Naive thymus-derived CD8-positive, alpha-beta T cell (primary cell): ENCODE measurements at regions not wholly inside any gene's neighbourhood (a gene's known extent, or its start where the extent isn't known, plus 50 kb on each side); places are given as distances from the start of the nearest gene placed in this dataset.
"Not testable (repeated sequence)": the region's sequence is repeated elsewhere in the genome, so short reads cannot be mapped to it uniquely, and the experiment has no call there.

ENCODE experiments used
- ATAC-seq, 2 donors: fragments of 150-1000 bp; cut with Tn5 transposase in 1 of 2; sonication (Bioruptor Pico), chemical (Tn5 transposase) in 1 of 2; 1 replicate in 1 of 2; 2 replicates in 1 of 2; pipeline ENCODE4 v1.10.0; 2021; ENCODE audit warnings: mild to moderate bottlenecking in 2 of 2, moderate library complexity in 2 of 2
- POLR2A ChIA-PET: fragments of 350-600 bp; sonication (Branson Sonifier 250); formaldehyde crosslinking; loops from one replicate; lab custom pipeline; 2021; ENCODE audit warnings: antibody characterized with exemption; lab: Charles Lee
- DNase-seq, 10 donors: peaks; one replicate each; pipeline versions ENCODE4 v3.0.0 to v3.0.0-alpha.2; 2020 to 2022
- H3K27ac Mint-ChIP-seq, 10 donors: one replicate each; pipeline ENCODE4 v1.8.0; 2020 to 2022; ENCODE audit warnings: mild to moderate bottlenecking in 10 of 10, mixed read lengths in 10 of 10, moderate library complexity in 4 of 10, inconsistent platforms in 1 of 10
- H3K27me3 Mint-ChIP-seq, 5 donors: one replicate each; pipeline ENCODE4 v1.8.0; 2021 to 2022; ENCODE audit warnings: mixed read lengths in 5 of 5
- H3K36me3 Mint-ChIP-seq, 3 donors: one replicate each; pipeline ENCODE4 v1.8.0; 2020 to 2022; ENCODE audit warnings: mixed read lengths in 3 of 3, mild to moderate bottlenecking in 2 of 3, inconsistent platforms in 1 of 3
- H3K4me1 Mint-ChIP-seq, 4 donors: one replicate each; pipeline ENCODE4 v1.8.0; 2021 to 2022; ENCODE audit warnings: mixed read lengths in 4 of 4
- H3K4me3 Mint-ChIP-seq, 10 donors: one replicate each; pipeline ENCODE4 v1.8.0; 2020 to 2022; ENCODE audit warnings: mild to moderate bottlenecking in 10 of 10, mixed read lengths in 10 of 10, moderate library complexity in 6 of 10, inconsistent platforms in 1 of 10
- H3K9me3 Mint-ChIP-seq, 9 donors: one replicate each; pipeline ENCODE4 v1.8.0; 2020 to 2022; ENCODE audit warnings: mixed read lengths in 9 of 9, mild to moderate bottlenecking in 3 of 9, inconsistent platforms in 1 of 9, moderate library complexity in 1 of 9

GRCh38 chr4:160373911-160374310, 1271.0 kb downstream of the RAPGEF2 start:
- no peak for DNase-seq

GRCh38 chr4:160375772-160376452, 1273.0 kb downstream of the RAPGEF2 start:
- H3K9me3 Mint-ChIP-seq = peaks cover 0 to 8% (median 3%) of the 10 kb centered on the region in 9 donors
- no peak for ATAC-seq
- no peaks in the 10 kb centered on the region for H3K4me1 Mint-ChIP-seq
- no peak for DNase-seq
- no peak overlapping the region for H3K4me3 Mint-ChIP-seq
- no peaks in the 10 kb centered on the region for H3K36me3 Mint-ChIP-seq
- no peak overlapping the region for H3K27ac Mint-ChIP-seq
- H3K27me3 Mint-ChIP-seq = no peaks in the 10 kb centered on the region
- POLR2A ChIA-PET = no interaction called here

More at GRCh38 chr4:160373911-160374310, 1271.0 kb downstream of the RAPGEF2 start:
- H3K9me3 Mint-ChIP-seq = peaks cover 0 to 8% (median 3%) of the 10 kb centered on the region in 9 donors
- POLR2A ChIA-PET = no interaction called here
- no peaks in the 10 kb centered on the region for H3K36me3 Mint-ChIP-seq
- no peak overlapping the region for H3K27ac Mint-ChIP-seq
- no peaks in the 10 kb centered on the region for H3K4me1 Mint-ChIP-seq
- H3K4me3 Mint-ChIP-seq = no peak overlapping the region
- ATAC-seq = no peak
- H3K27me3 Mint-ChIP-seq = no peaks in the 10 kb centered on the region

- H3K27me3 Mint-ChIP-seq = no peaks in the 10 kb centered on the region
- peaks cover 0 to 28% (median 7%) of the 10 kb centered on the region in 9 donors for H3K9me3 Mint-ChIP-seq
- no peak overlapping the region for H3K4me3 Mint-ChIP-seq
- no peaks in the 10 kb centered on the region for H3K4me1 Mint-ChIP-seq
- no peak for DNase-seq
- no peak for ATAC-seq
- no peak overlapping the region for H3K27ac Mint-ChIP-seq
- POLR2A ChIA-PET = no interaction called here
- H3K36me3 Mint-ChIP-seq = no peaks in the 10 kb centered on the region
Observed at GRCh38 chr4:160386846-160387245, 1284.0 kb downstream of the RAPGEF2 start.

- H3K4me1 Mint-ChIP-seq = no peaks in the 10 kb centered on the region
- no peak overlapping the region for H3K27ac Mint-ChIP-seq
- peaks cover 0 to 4% (median 0%) of the 10 kb centered on the region in 3 donors for H3K36me3 Mint-ChIP-seq
- no peak overlapping the region for H3K4me3 Mint-ChIP-seq
- ATAC-seq (no peak), DNase-seq (no peak)
- peaks cover 0 to 27% (median 9%) of the 10 kb centered on the region in 9 donors for H3K9me3 Mint-ChIP-seq
- no peaks in the 10 kb centered on the region for H3K27me3 Mint-ChIP-seq
- POLR2A ChIA-PET = no interaction called here
Observed at GRCh38 chr4:160399826-160400225, 1296.9 kb downstream of the RAPGEF2 start.

- ATAC-seq = no peak
- Mint-ChIP-seq H3K4me1 (no peaks in the 10 kb centered on the region), H3K27ac (no peak overlapping the region), H3K36me3 (peaks cover 0 to 4% (median 0%) of the 10 kb centered on the region in 3 donors), H3K4me3 (no peak overlapping the region), H3K27me3 (no peaks in the 10 kb centered on the region), H3K9me3 (peaks cover 0 to 19% (median 5%) of the 10 kb centered on the region in 9 donors)
- DNase-seq = no peak
- POLR2A ChIA-PET = no interaction called here
Observed at GRCh38 chr4:160403081-160403480, 1300.2 kb downstream of the RAPGEF2 start.

- Mint-ChIP-seq H3K27me3 (no peaks in the 10 kb centered on the region), H3K36me3 (no peaks in the 10 kb centered on the region), H3K9me3 (peaks cover 0 to 15% (median 3%) of the 10 kb centered on the region in 9 donors), H3K27ac (no peak overlapping the region), H3K4me1 (no peaks in the 10 kb centered on the region), H3K4me3 (no peak overlapping the region)
- POLR2A ChIA-PET = no interaction called here
- no peak for DNase-seq
- ATAC-seq = no peak
Observed at GRCh38 chr4:160406263-160406825, 1303.5 kb downstream of the RAPGEF2 start.

DNA sequence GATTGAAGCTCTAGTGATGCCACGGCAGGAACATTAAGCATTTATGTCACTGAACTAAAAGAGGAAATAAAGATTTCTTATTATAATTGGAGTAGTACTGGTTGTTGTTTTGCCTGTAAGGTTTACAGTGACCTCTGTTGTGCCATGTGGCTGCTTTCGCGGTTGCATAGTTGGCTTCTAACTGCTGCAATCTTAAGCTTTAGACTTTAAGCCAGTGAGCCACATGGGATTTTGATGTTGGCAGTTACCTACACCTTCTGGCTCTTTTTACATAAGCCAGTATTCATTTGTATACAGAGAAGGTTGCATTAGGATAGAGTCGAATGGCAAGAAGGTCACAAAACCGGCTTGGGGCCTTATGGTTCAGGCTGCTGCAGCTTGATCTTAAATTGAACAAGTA, 1311.6 kb downstream of the RAPGEF2 start:
- Mint-ChIP-seq H3K27ac (no peak overlapping the region), H3K4me3 (no peak overlapping the region), H3K9me3 (peaks cover 0 to 7% (median 0%) of the 10 kb centered on the region in 9 donors), H3K27me3 (no peaks in the 10 kb centered on the region), H3K4me1 (no peaks in the 10 kb centered on the region), H3K36me3 (peaks cover 0 to 6% (median 0%) of the 10 kb centered on the region in 3 donors)
- POLR2A ChIA-PET = no interaction called here
- ATAC-seq (no peak), DNase-seq (no peak)

DNA sequence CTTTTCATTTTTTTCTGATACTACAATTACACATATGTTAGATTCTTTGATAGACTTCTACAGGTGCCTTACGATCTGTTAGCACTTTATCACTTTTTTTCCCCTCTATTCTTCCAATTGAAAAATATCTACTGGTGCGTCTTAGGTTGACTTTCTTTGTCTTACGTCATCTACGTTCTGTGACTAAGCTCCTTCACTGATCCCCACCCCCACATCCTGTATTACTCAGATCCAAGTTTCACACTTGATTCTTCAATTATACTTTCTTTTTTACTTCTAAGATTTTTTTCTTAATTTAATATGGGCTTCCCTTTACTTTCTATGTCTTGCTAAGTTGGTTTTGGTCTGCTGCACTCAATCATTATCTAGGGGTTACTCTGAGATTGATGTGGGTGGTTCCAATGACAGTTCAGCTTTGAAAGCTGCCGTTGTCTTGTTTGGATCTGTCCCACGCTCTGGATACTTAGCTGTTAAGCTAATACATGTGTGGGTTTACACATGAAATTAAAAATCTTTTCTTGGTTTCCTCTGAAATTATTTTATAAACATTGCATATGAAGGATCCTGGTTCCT, 1321.1 kb downstream of the RAPGEF2 start:
- Mint-ChIP-seq H3K9me3 (peaks cover 0 to 14% (median 3%) of the 10 kb centered on the region in 9 donors), H3K27me3 (no peaks in the 10 kb centered on the region), H3K4me1 (no peaks in the 10 kb centered on the region), H3K36me3 (no peaks in the 10 kb centered on the region), H3K27ac (no peak overlapping the region), H3K4me3 (no peak overlapping the region)
- DNase-seq = no peak
- POLR2A ChIA-PET = no interaction called here
- ATAC-seq = no peak

DNA sequence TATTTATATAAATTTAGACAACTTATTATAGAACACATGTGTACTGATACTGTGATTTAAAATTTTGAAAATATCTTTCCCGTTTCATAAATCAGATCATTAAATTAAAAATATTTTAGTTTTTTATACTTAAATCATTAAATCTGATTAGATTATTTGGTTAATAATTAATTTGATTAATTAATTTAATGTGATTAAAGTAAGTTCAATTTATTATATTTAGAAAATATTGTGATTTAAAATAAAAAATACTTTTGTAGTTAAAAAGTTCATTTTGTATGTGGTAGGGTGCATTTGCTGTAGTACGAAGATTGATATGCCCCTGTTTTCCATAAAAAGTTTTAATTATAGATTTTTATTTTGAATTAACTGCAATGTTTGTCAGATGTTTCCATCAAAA, 1323.4 kb downstream of the RAPGEF2 start:
- peaks cover 0 to 22% (median 14%) of the 10 kb centered on the region in 9 donors for H3K9me3 Mint-ChIP-seq
- H3K4me1 Mint-ChIP-seq = no peaks in the 10 kb centered on the region
- ATAC-seq (no peak), DNase-seq (no peak)
- POLR2A ChIA-PET = no interaction called here
- H3K36me3 Mint-ChIP-seq = no peaks in the 10 kb centered on the region
- no peaks in the 10 kb centered on the region for H3K27me3 Mint-ChIP-seq
- H3K27ac Mint-ChIP-seq = no peak overlapping the region
- no peak overlapping the region for H3K4me3 Mint-ChIP-seq

DNA sequence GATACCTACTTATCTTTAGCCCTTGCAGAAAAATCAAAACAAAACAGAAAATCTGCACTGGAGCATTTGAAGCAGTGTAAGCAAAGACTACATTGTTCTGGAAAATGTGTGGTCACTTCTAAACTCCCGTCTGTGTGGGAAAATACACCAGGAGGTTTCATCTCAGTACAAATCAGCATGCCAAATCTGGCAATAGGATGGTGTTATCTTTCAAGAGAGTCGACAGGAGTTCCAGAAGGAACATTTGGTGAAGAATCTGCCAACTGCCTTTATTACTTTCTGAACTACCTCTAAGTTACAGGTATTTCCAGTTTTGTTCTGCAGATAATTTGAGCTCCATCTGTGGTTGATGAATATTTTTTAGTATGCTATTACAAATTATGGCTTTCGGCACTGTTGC, 1348.0 kb downstream of the RAPGEF2 start:
- H3K36me3 Mint-ChIP-seq = peaks cover 0 to 5% (median 0%) of the 10 kb centered on the region in 3 donors
- H3K27ac Mint-ChIP-seq = no peak overlapping the region
- DNase-seq = no peak
- no peak overlapping the region for H3K4me3 Mint-ChIP-seq
- H3K4me1 Mint-ChIP-seq = no peaks in the 10 kb centered on the region
- H3K9me3 Mint-ChIP-seq = peaks cover 0 to 22% (median 10%) of the 10 kb centered on the region in 9 donors
- POLR2A ChIA-PET = no interaction called here
- H3K27me3 Mint-ChIP-seq = no peaks in the 10 kb centered on the region
- ATAC-seq = no peak

- H3K27me3 Mint-ChIP-seq, ATAC-seq, H3K4me3 Mint-ChIP-seq, H3K4me1 Mint-ChIP-seq, H3K36me3 Mint-ChIP-seq, DNase-seq, POLR2A ChIA-PET, H3K27ac Mint-ChIP-seq: not testable (repeated sequence)
- H3K9me3 Mint-ChIP-seq = peaks cover 2 to 26% (median 13%) of the 10 kb centered on the region in 9 donors
Observed at GRCh38 chr4:160481696-160482690, 1379.1 kb downstream of the RAPGEF2 start.

GRCh38 chr4:160485071-160485687, 1382.3 kb downstream of the RAPGEF2 start:
- DNase-seq (no peak), ATAC-seq (no peak)
- Mint-ChIP-seq H3K27ac (no peak overlapping the region), H3K27me3 (no peaks in the 10 kb centered on the region), H3K9me3 (peaks cover 1 to 28% (median 14%) of the 10 kb centered on the region in 9 donors), H3K4me1 (no peaks in the 10 kb centered on the region), H3K36me3 (no peaks in the 10 kb centered on the region), H3K4me3 (no peak overlapping the region)
- POLR2A ChIA-PET = no interaction called here
